Posterior vena cava (tissue), 2 donors: ENCODE measurements at regions not wholly inside any gene's neighbourhood (a gene's known extent, or its start where the extent isn't known, plus 50 kb on each side); places are given as distances from the start of the nearest gene placed in this dataset.

ENCODE experiments used
- DNase-seq: peaks from one replicate; pipeline ENCODE4 v3.0.0-alpha.2; 2020; ENCODE audit warnings: low spot score
- intact Hi-C, 2 donors: fragments of 100-400 bp; cut with DNase I; formaldehyde crosslinking; loops; one replicate each; pipeline versions ENCODE4 v1.14.1 to v1.14.2; 2022 to 2023
- donor health status: DM: yes; HTN: yes; CAD: no.
- donor health status: DM: yes; HTN: yes; CAD: no.

- intact Hi-C loops = no loop called here
- DNase-seq = no peak
Observed at GRCh38 chr13:74523057-74523456, 388.9 kb upstream of the KLF12 start.

DNA sequence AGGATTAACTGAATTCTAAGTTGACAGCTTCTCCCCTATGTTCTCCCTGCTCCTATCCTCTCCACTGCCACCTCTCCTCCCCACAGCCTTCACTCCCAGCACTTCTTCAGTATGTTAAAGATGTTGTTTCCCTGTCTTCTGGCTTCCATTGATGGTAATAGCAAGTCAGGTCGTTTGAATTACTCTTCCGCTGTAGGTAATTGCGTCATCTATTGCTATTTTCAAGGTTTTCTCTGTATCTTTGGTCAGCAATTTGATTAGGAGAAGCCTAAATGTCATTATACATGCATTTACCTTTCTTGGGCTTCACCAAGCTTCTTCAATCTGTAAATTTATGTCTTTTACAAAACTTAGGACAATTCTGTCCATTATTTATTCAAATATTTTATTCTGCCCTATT, 377.3 kb upstream of the KLF12 start:
- intact Hi-C loops = no loop called here
- no peak for DNase-seq

GRCh38 chr13:74487091-74487722, 353.0 kb upstream of the KLF12 start:
- intact Hi-C loops = no loop called here
- DNase-seq = no peak

- intact Hi-C loops = no loop called here
- DNase-seq = no peak
Observed at GRCh38 chr13:74485757-74486156, 351.6 kb upstream of the KLF12 start.

DNA sequence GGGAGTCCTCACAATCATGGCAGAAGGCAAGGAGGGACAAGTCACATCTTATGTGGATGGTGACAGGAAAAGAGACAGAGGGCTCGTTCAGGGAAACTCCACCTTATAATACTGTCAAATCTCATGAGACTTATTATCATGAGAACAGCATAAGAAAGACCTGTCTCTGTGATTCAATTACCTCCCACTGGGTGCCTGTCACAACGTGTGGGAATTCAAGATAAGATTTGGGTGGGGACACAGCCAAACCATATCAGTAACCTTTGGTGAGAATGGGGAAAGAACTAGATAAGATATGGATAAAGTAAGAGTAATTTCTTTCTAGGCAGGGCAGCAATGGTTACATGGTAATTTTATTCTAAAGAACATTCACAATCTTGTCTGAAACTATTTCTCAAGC, 344.9 kb upstream of the KLF12 start:
- DNase-seq = no peak
- intact Hi-C loops = no loop called here

DNA sequence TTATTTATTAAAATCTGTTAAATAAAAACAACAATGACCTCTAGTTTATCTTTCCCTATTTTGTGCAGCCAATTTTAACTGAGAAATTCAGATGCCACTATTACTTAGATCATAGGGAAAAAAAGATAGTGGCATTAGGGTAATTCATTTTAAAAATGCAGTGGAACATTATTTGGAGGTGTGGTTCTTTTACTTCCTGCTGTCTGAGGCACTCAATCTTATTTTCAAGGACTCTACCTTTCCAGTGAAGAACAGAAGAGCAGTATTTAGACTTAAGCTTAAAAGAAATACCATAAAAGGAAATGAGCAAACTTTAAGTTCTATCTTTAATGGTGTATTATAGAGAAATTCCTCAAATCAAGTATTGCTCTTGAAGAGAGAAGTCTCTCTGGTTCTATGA, 342.6 kb upstream of the KLF12 start:
- intact Hi-C loops = no loop called here
- no peak for DNase-seq

DNA sequence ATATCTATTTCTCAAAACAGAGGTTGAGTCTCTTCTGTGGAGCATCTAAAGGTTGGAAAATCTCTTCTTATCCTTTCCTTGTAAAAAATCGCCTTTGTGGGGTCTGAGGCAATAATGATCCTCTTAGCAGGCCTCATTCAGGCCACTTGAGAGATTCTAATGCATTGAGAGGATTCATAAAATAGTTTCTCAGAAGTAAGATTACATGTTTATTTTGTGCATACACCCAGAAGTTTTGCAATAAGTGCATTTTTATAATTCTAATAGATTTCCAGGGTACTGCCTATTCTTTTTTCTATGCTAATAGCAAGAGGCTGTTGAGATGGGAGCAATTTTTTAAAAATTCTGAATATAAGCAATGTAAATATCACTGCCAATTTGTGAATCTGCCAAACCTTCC, 342.2 kb upstream of the KLF12 start:
- intact Hi-C loops = no loop called here
- DNase-seq = no peak

DNA sequence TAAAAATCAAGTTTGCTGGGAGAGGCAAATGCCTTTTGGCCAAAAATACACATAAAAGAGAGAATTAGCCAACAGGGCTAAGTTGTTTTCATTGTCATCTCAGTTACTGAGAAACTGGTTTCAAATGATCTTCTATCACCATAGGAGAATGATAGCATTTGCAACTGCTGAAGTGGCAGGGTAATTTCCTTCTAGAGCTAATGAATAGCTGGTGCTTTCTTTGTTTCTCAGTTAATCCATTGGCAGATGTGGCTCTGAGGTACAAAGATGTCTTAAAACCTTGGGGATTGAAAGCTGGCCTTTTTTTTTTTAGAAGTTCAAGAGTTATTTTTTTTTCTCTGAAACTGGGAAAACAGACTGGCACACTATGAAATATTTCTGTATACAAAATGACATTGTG, 332.7 kb upstream of the KLF12 start:
- DNase-seq = no peak
- intact Hi-C loops = no loop called here

DNA sequence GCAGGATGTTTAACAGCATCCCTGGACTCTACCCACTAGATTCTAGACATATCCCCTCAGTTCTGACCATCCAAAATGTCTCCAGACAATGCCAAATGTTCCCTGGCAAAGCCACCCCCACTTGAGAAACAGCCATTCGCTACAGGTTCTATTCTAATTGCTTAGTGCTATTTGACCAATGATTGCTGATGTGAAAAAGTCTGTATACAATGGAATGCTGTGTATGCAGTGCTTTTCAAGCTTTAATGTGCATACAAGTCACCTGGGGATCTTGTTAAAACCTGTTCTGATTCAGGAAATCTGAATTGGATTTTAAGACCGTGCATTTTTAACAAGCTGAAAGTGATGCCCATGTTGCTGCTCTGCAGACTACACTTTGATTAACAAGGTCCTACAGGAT, 331.8 kb upstream of the KLF12 start:
- intact Hi-C loops = no loop called here
- no peak for DNase-seq

DNA sequence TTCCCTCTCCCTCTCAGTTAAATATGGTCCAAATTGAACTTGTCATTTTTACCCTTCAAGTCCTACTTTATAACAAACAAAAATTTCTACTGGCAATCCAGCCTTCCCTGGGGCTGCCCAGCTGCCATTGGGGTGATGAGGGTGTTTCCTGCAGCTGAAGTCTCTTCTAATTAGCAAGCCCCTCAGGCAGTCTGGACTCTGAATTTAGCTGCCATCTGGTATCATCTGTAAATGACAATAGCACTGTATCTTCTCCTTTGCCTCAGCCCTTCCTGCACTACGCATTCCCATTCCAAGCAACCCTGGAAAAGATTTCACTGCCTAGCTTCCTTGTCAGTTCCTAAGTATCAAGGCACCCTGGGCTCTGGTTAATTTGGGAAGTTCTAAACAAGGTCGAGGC, 331.1 kb upstream of the KLF12 start:
- no peak for DNase-seq
- intact Hi-C loops = no loop called here

DNA sequence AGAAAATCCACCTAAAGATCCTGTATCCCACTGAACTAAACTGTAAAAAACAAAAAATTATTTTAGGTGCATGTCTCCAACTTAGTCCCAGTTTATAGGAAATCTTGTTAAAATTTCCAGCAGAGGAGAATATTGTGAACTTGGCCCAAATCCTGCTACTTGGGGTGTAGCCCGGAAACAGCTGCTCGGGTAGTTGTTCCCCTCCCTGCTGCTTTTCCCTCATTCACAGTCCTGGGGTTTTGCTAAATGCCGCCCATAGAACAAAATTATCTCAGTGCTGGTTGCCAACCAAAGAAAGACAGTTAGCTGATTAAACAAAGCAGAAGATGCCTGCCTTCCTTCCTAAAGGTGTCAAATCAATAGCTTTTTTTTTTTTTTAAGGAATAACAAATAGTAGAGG, 330.5 kb upstream of the KLF12 start:
- intact Hi-C loops = no loop called here
- DNase-seq = no peak

DNA sequence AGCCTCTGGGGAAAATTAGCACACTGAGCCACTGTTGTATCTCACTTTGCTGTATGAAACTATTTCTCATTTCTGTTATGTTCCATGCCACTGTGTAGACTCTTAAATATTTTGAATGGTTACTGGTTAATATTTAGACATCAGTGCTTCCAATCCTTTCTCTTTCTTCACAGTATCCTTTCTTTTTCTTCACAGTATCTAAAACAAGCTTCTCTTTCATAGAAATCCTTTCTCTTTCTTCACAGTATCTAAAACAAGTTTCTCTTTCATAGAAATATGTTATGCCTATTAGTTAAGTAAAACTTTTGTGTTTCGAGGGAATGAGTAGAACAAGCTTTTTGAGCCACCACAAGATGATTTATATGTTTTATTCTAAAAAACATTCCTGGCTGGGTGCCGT, 326.8 kb upstream of the KLF12 start:
- intact Hi-C loops = no loop called here
- no peak for DNase-seq

- intact Hi-C loops = no loop called here
- DNase-seq = no peak
Observed at GRCh38 chr13:74452881-74453280, 318.7 kb upstream of the KLF12 start.

GRCh38 chr13:74452176-74452575, 318.0 kb upstream of the KLF12 start:
- intact Hi-C loops = no loop called here
- DNase-seq = no peak

DNA sequence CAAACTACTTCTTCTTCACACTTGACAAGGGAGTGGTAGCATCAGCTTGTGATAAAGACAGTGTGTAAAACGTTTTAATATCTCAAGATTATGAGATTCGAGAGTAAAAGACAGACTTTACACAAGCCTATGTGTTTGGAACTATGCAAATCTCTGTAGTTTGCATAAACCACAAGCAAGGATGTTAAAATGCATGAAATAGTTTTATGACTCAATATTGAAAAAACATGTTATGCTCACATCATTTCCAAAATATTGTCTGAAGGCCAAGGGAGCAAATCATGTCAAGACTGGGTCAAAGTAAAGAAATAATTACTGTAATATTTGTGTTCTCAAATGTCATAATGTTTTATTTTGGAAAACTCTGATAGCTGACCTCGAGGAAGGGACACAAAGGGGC, 316.8 kb upstream of the KLF12 start:
- DNase-seq = no peak
- intact Hi-C loops = no loop called here

GRCh38 chr13:74450525-74450845, 316.3 kb upstream of the KLF12 start:
- intact Hi-C loops = no loop called here
- DNase-seq = no peak

DNA sequence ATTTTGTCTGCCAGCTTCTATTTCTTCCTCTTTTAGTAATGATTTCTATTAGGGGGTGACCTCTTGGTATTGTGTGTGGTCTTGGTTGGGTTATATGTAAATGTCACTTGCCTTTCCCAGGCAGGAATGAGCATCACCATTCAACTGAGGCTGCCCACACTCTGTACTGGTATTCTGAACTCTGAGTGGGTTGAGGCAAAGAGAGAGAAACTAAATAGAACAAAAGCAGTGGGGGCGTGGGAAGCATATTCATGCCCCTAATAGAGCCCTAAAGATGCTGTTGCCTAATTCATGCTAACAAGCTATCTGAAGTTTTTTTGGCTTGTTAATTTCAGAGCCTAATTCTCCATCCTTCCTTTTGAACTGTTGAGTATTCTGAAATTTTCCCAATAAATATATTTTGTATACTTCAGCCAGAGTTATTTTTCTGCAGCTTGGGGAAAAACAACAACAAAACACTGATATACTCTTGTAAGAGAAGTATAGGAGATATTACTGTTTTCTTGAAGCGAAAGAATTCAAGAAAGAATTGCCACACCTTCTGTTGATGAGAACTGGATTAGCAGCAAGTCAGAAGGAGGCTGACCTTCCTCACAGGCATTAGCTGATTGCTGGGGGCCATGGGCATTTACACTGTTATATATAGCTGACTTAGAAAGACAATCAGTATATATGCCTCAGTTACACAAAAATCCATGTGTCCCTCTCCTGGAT, 315.8 kb upstream of the KLF12 start:
- intact Hi-C loops = no loop called here
- DNase-seq = no peak

DNA sequence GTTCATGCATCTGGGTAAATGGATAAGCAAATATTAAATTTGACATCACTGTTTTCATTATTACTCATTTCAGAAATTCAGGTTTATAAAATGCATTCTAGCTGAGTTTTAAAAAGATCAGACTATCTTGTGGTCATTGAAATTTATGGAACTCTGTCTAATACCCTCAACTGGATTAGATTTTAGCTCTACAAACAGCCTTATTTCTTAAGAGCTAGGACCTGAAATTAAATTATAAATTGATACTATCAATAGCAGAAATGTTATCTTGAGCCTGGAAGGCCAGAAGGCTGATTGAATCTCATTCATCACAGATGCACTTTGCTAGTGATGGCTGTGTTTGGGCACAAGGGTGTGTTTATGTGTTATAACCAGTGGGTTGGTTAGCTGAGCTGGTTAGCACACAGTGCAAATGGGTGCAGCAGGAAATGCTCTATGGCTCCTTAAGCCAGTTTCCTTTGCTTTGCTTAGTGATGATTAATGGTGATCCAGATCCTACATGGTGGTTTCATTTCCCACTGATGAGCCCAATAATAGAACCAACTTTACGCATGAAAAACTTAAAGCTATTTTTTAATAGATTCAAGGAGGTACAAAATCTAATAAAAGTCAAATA, 310.8 kb upstream of the KLF12 start:
- intact Hi-C loops = no loop called here
- DNase-seq = no peak

GRCh38 chr13:74444161-74444571, 310.0 kb upstream of the KLF12 start:
- DNase-seq = no peak
- intact Hi-C loops = no loop called here

- intact Hi-C loops = no loop called here
- no peak for DNase-seq
Observed at GRCh38 chr13:74443631-74444030, 309.4 kb upstream of the KLF12 start.

GRCh38 chr13:74442751-74443150, 308.5 kb upstream of the KLF12 start:
- DNase-seq = no peak
- intact Hi-C loops = no loop called here
